ENCODE measurements at regions not wholly inside any gene's neighbourhood (a gene's known extent, or its start where the extent isn't known, plus 50 kb on each side); places are given as distances from the start of the nearest gene placed in this dataset.

GRCh38 chr4:59553721-59554091 lies 1646.4 kb upstream of the ADGRL3 start:
- Histone ChIP-seq H3K56ac (replicated peaks; ENCODE audit: insufficient read length, low read depth, low read length) (no peak overlapping the region), H3K4me1 (replicated peaks in 1 of 4; ENCODE audit: control insufficient read depth in 3 of 4, insufficient read depth in 4 of 4, low read length in 3 of 4) (no peaks in the 10 kb centered on the region), H2BK120ac (replicated peaks; ENCODE audit: low read depth, low read length) (no peak overlapping the region), H3K18ac (ENCODE audit: extremely low read depth, low read length) (no peak overlapping the region), H3K4me3 (ENCODE audit: extremely low read depth in 1 of 4, insufficient read depth in 2 of 4, low read depth in 3 of 4, low read length in 4 of 4) (no peak overlapping the region), H3K9ac (replicated peaks in 1 of 4; ENCODE audit: extremely low read depth in 1 of 4, low read depth in 3 of 4, low read length in 3 of 4) (no peak overlapping the region), H2AFZ (ENCODE audit: low read length) (no peak overlapping the region), H3K79me1 (ENCODE audit: low read depth, low read length) (no peaks in the 10 kb centered on the region), H3K23ac (ENCODE audit: insufficient read length) (no peak overlapping the region), H3K9me3 (ENCODE audit: insufficient read depth in 2 of 2, low read depth in 1 of 2, low read length in 1 of 2) (no peaks in the 10 kb centered on the region), H3K4ac (replicated peaks; ENCODE audit: insufficient read length, low read depth, low read length) (no peak overlapping the region), H4K20me1 (replicated peaks in 1 of 2; ENCODE audit: control insufficient read depth in 1 of 2, insufficient read depth in 2 of 2, low read length in 2 of 2) (no peaks in the 10 kb centered on the region), H4K5ac (ENCODE audit: insufficient read length, low read depth, low read length) (no peak overlapping the region), H2BK20ac (ENCODE audit: low read length) (no peak overlapping the region), H2AK5ac (ENCODE audit: low read depth, low read length) (no peak overlapping the region), H3K79me2 (ENCODE audit: control insufficient read depth in 1 of 2, insufficient read depth in 2 of 2, low read length in 2 of 2) (no peaks in the 10 kb centered on the region), H4K8ac (ENCODE audit: extremely low read depth, insufficient read depth, low read length) (no peak overlapping the region), H3K27me3 (replicated peaks in 1 of 4; ENCODE audit: control insufficient read depth in 3 of 4, extremely low read depth in 1 of 4, insufficient read depth in 3 of 4, low read length in 3 of 4) (no peaks in the 10 kb centered on the region), H4K91ac (replicated peaks; ENCODE audit: insufficient read length, low read length) (no peak overlapping the region), H3K14ac (ENCODE audit: insufficient read length) (no peak overlapping the region), H2BK12ac (ENCODE audit: low read depth, low read length) (no peak overlapping the region), H3K23me2 (ENCODE audit: low read depth, low read length) (no peaks in the 10 kb centered on the region), H2BK5ac (ENCODE audit: low read depth, low read length) (no peak overlapping the region), H2BK15ac (ENCODE audit: low read length) (no peak overlapping the region), H3K36me3 (ENCODE audit: control insufficient read depth in 2 of 4, insufficient read depth in 4 of 4, low read length in 3 of 4) (no peaks in the 10 kb centered on the region), H3K4me2 (ENCODE audit: insufficient read depth in 1 of 2, low read depth in 2 of 2, low read length in 2 of 2) (no peak overlapping the region), H3K27ac (ENCODE audit: low read depth, low read length) (no peak overlapping the region)
- CTCF ChIA-PET (ENCODE audit: partially characterized antibody), result no interaction called here
- 86% methylated on average over 2 of the region's 2 CpGs; no CpG with 5 or more reads in 1 of the 2 experiments for WGBS, 2 experiments (ENCODE audit: extremely low coverage in 1 of 2, insufficient coverage in 1 of 2, insufficient read length in 1 of 2, insufficient replicate concordance in 2 of 2, low coverage in 1 of 2, low lambda C conversion rate in 2 of 2, missing lambda C conversion rate in 1 of 2)
- FAIRE-seq (no peak), DNase-seq (ENCODE audit: low read depth in 1 of 2, low spot score in 2 of 2) (no peak)
- POLR2A ChIA-PET (ENCODE audit: partially characterized antibody), result no interaction called here
- no peak for TF ChIP-seq ZNF274 (IDR thresholded peaks at IDR 0.05; ENCODE audit: borderline replicate concordance, extremely low read depth, low read length)
- no peak for TF ChIP-seq POU5F1 (IDR thresholded peaks at IDR 0.05; ENCODE audit: low read depth, low read length)
- TF ChIP-seq TEAD4 (IDR thresholded peaks at IDR 0.05; ENCODE audit: low read depth, low read length), result no peak
- TF ChIP-seq SAP30 (IDR thresholded peaks at IDR 0.05; ENCODE audit: insufficient read depth, insufficient replicate concordance, low read length), result no peak
- no peak for TF ChIP-seq EGR1 (IDR thresholded peaks at IDR 0.05; ENCODE audit: borderline replicate concordance, low read depth, low read length)
- TF ChIP-seq EP300 (IDR thresholded peaks at IDR 0.05; ENCODE audit: borderline replicate concordance in 1 of 2, low read depth in 2 of 2, low read length in 2 of 2), result no peak
- no peak for TF ChIP-seq HDAC2 (IDR thresholded peaks at IDR 0.05; ENCODE audit: borderline replicate concordance in 1 of 2, low read depth in 2 of 2, low read length in 2 of 2)
- TF ChIP-seq GTF2F1 (IDR thresholded peaks at IDR 0.05; ENCODE audit: borderline replicate concordance, low read depth, low read length), result no peak
